ENCODE measurements at regions not wholly inside any gene's neighbourhood (a gene's known extent, or its start where the extent isn't known, plus 50 kb on each side); places are given as distances from the start of the nearest gene placed in this dataset.

DNA sequence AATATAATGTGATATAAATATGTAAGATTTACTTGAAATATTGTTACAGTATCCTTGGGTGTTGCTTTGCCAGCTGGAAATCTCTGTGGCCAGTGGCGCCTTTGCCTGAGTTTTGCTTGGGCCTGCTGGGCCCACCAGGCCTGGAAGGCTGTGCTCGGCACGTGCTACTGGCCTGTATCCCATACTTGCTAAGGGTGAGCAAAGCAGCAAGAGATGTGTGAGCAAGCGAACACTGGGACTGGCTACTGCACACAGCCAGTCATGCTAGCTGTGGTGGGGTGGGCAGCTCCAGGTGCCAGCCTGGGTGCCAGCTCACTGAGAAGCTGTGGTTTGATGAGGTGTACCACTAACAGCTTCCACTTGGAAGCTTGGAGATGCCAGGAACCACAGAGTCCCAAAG, 299.1 kb upstream of the GALNT5 start:
- TF ChIP-seq EZH2 (IDR thresholded peaks at IDR 0.05; ENCODE audit: borderline replicate concordance, low read depth, low read length, severe bottlenecking) = no peak
- no peak for TF ChIP-seq POLR2A (IDR thresholded peaks at IDR 0.05; ENCODE audit: low read depth, low read length)

All from endothelial cell of umbilical vein (primary cell).